AG20443 (cell line): ENCODE measurements at regions not wholly inside any gene's neighbourhood (a gene's known extent, or its start where the extent isn't known, plus 50 kb on each side); places are given as distances from the start of the nearest gene placed in this dataset.

Experiments used
- DNase-seq: peaks from one replicate; pipeline ENCODE4 v3.0.0; 2012; ENCODE audit warnings: low spot score, mixed read lengths

DNA sequence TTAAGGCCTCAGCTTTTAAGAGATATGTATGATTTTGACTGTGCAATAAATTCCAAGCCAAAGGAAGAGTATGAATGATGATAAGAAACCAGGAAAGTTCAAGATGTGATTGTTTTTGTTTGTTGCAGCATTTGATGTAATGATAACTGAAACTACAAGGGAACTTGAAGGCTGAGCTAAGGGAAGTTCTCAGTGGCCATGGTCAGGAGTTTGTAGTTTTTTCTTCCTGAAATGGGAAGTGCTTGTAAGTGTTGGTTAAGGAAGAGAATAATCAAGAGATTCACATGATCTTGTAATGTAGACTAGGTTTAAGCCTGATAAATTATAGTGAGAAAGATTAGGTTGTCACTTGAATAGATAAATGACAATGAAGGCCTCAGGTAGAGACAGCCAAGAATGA is 53.4 kb downstream of the PTCHD4 start:
- DNase-seq: no peak

DNA sequence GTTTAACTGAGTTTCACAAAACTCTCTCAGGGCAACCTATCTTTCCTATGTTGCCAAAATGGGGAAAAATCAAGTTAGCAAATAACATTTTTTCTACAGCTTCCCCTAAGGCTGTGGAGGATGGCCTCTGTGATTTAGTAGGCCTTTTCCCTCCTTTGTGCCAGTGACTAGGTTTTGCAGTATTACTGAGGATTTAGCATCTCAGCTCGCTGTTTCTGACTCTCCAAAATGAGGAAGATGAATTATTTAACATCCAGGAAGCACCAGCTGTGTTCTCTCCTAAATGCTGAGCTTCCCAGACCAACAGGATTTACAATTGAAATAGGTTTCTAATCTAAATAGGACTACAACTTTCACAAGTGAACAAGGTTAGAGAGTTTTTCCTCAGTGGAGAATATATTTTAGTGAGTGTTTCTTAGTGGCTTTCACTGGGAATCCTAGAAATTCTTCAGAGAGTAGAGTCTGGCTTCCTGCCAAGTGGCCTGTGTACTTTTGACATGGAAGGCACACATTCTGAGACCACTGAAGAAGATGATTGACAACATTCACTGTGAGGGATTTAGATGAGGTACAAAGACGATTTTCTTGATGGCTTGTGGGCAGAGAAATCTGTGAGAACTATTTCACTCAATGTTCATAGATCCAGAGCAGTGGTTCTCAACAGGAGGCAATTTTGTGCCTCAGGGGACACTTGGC is 62.4 kb downstream of the PTCHD4 start:
- no peak for DNase-seq

DNA sequence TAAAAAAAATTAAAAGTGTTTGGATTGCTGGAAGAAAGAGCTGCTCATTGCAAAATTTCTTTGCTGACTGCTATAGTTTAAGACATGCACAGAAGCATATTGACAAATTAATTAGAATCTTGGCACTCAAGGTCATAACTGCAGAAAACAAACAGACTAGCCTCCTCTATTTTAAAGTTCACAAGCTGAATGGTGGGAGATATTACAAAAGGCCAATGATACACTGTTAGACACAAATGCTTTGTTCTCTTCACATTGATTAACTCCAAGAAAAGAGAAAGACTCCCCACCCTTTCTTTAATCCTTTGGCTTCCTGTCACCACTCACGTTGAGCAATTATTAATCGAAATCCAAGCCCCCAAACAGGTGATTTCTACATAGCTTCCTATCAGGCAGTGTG is 69.1 kb downstream of the PTCHD4 start:
- DNase-seq: no peak

DNA sequence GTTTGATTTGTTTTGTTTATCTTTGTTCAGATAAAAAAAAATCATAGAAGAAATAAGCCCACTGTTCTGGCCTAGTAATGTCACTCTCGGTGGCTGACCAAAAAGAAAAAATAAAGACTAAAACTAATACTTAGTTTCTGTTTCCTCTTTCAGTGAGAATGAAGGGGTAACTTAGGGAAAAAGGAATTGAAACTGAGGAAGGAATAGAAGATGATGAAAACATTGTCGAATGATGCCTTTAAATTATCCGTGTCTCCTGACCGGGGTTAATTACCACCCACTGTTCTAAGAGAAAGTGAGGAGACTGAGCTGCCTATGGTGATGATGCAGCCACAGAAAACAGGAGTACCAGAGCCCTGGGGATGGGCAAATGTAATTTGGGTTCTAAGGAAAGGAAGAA is 73.1 kb downstream of the PTCHD4 start:
- DNase-seq: no peak

DNA sequence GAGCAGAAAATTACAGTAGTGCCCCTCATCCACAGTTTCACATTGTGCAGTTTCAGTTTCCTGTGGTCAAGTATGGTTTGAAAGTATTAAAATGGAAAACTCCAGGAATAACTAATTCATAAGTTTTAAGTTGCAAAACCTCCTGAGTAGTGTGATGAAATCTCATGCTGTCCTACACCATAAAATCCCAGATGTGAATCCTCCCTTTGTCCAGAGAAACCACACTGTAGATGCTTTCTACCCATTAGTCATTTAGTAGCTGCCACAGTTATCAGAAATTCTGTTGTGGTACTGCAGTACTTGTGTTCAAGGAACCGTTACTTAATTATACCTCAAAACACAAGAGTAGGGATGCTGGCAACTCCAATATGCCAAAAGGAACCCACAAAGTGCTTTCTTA is 74.7 kb downstream of the PTCHD4 start:
- DNase-seq: no peak

DNA sequence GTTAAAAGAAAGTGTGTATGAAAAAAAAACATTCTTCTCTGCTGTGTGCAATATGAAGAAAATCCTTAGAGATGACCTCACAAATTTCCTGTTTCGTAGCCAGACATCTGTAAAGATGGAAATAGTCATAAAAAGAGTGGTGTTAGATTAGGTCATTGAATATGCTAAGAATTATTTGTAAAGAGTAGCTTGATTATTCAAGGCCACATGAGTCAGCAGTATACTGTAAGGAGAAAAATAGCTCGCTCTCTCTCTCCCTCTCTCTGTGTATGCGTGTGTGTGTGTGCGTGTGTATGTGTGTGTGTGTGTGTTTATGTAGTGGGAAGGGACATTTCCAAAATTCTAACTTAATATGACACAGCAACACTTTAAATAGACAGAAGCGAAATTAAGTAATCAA is 78.8 kb downstream of the PTCHD4 start:
- peak; percentile 10 for DNase-seq

DNA sequence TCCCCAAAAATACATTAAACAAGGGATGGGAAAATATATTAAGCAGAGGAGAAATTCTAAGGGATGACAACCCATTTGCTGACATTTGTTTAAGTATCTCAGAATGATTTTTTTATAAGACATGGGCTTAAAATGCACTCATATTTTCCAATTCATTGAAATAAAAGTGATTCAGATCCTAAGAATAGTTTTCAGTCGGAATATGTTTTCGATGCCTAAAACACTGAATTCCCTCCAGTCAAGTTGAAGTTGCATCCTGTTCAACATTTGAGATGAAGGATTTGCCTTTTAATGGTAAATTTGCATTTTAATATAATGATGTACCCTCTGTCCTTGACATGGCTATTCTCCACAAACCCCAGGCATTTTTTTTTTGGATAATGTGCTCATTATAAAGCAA is 79.3 kb downstream of the PTCHD4 start:
- DNase-seq: no peak

DNA sequence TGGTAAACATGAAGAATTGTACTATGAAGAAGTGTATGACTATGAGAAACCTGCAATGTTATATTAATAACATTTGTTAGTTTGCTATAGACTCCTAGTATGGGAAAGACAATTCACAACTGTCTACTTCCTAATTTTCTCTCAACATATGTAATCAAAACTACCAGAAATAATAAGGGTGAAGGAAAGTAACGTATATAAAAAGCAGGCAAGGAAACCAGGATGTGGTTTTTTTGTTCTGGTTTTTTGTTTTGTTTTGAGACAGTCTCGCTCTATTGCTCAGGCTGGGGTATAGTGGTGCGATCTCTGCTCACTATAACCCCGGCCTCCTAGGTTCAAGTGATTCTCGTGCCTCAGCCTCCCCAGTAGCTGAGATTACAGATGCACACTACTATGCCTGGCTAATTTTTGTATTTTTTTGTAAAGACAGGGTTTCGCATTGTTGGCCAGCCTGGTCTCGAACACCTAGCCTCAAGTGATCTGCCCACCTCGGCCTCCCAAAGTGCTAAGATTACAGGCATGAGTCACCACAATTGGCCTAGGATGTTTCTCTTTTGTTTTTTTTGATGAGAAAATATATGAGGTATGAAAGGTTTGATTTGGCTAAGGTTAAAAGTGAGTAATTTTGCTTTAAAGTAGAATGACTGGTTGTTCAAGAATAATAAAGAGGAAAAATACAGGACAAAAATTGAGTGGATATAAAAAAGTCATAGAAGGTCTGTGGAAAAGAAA is 83.1 kb downstream of the PTCHD4 start:
- DNase-seq: no peak

DNA sequence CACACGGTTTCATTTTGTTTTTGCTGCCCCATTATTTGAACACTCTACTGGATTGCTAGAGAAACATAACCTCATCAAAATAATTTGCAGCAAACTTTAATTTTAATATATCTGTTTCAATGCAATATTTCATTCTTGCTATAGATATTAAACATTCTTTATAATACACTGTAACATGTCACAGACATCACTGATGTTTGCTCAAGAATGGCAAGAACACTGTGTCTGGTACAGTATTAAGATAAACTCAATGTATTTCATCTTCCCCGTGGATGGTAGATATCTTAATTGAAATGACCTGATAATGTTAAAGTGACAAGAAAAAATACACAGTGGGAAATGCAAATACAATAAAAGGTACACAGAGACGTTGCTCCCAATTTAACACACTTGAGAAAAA is 86.0 kb downstream of the PTCHD4 start:
- no peak for DNase-seq

DNA sequence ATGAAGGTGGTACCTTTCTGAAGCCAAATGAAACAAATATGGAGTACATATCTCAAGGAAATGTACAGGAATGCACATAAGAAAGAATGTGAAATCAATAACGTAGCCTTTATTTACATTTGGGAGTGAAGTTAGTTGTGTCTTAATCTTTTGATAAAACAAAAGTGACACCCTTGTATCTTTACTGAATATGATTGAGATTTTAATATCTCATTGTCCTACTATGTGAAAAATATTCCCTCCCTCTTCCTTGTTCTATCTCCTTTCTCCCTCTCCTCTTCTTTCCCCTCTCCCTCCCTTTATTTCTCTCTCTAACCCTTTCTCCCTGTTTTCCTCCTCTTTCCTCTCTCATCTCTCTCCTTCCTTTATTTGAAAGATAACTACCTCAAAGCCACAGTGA is 89.1 kb downstream of the PTCHD4 start:
- DNase-seq: no peak

DNA sequence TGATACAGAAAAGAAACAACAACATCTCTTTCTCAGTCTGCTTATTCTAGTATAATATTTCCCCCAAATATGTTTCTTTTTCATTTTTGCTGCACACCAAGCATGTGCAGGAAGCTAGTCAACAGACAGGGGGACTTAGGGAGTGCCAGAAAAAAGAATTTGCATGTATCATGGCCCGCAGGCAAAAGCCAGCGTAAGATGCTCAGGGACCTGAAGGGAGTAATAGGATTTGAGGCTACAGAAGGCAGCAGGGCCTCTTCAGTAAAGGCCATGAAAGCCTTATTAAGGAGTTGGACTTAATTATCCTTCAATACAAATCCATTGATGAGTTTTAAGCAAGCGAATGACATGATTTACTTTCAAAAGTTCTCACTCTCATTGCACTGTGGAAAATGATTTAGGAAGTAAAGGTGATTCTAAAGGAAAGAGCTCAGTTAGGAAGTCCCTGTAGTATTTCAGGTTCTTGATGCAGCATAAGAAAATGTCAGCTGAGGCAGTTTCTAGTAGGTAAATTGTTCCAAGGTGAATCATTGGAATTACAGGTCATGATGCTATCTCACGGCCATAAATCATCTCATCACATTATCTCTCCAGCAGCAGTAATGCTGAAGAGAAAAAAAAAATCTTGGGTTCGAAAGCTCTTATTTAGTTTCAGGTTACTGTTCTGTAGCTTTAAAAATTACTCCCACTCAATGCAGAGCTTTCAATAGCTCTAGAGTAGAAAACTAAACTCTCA is 94.8 kb downstream of the PTCHD4 start:
- no peak for DNase-seq

DNA sequence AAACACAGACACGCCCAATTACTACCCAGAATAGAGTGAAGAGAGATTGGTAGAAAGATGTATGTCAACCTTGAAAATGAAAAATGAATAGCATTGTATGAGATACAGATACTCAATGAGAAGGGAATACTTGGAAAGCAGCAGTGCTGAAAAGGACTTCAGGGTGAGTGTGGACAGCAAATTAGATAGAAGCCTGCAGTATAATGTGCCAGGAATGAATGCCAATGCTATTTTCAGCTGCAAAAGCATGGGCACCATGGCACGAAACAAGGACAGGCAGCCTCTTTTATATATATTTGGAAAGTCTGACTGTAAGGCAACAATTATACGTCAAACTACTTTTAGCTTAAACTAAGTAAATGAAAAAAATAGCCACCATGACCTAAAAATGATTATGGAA is 118.2 kb downstream of the PTCHD4 start:
- DNase-seq: no peak

DNA sequence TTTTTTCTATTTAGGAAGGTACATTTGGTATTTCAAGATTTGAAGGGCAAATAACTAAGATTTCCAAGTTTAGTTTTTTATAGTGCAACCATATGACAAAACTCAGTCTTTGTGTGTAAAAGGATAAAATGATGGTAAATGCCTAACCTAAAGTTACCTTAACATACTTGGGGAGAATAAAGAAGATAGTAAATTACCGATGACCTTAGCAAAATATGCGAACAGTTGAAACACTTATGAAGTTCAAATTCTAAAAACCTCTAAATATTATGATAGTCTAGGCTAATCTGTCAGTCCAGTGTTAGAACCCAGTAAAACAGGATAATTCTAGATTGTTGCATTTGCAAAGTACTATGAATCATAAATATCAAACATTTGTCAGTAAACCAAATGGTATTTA is 127.5 kb downstream of the PTCHD4 start:
- DNase-seq: no peak

DNA sequence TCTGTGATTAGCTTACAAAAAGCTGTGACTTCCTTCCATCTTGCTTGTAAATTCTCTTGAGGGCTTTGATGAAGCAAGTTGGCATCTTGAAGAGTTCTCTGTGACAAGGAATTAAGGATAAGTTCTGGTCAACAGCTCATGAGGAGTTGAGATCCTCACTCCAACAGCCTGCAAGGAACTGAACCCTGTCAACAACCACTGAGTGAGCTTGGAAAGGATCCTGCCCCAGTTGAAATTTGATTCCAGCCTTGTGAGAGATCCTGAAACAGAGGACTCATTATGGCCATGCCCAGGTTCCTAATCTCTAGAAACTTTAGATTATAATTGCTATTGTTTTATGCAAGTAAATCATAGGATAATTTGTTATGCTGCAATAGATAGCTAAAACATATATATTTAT is 133.7 kb downstream of the PTCHD4 start:
- DNase-seq: no peak

DNA sequence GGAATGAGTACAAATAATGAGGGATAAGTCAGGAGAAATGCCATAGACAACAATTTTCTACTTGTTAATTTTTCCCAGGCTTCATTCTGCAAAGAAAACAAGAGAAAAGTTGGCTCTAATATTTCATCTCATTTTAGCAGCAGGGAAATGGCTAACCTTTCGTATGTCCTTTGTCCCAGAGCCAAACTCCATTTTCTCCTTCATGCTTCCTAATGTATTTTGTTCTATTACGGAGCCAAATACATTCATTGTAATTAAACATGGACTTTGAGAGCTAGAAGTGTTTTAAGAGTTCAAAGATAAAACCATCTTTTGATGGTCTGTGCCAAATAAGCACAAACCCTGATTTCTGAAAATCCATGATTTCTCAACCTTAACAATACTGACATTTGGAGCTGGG is 136.9 kb downstream of the PTCHD4 start:
- no peak for DNase-seq

DNA sequence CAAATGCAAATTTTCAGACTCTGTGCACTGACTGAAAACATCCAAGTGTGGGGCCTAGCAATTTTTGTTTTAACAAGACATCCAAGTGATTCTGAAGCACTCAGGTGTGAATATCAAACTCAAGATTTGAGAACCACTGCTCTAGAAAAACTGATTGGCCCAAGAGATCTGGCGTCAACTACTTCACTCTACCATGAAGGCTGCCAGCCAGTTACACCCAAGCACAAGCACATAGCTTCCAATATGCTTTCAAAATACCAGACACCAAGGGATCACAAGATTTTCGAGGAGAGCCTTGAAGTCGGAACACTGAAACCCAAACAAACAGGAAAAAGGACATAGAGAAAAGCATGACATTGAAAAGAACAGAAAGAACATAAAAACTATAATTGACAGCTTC is 140.2 kb downstream of the PTCHD4 start:
- DNase-seq: no peak

DNA sequence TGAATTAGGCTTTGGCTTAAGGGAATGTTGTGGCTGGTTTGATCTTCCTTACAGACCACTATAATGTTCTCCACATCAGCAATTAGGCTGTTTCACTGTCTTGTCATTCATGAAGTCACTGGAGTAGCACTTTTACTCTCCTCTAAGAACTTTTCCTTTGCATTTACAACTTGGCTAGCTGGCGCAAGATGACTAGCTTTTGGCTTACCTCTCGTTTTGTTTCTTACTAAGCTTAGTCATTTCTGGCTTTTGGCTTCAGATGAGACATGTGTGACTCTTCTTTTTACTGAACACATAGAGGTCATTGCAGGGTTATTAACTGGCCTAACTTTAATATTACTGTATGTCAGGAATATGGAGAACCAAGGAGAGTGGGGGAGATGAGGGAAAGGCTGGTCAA is 143.2 kb downstream of the PTCHD4 start:
- DNase-seq: no peak

DNA sequence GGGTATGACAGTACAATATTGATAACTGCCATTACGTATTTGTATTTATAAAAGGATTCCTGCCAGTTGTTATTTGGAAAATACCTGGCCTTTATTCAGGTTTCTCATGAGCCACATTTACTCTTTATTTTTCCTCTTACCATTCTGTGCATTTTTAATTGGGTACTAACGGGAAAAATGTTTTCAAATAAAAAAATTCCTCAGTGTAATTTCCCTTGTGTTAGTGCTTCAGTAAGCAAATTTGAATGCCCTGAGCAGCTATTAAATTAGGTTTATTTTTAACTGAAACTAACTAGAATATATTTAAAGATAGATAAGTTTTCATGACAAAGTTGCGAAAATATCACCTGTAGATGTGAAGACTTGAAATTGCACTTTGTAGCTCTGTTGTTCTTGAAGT is 146.0 kb downstream of the PTCHD4 start:
- no peak for DNase-seq

DNA sequence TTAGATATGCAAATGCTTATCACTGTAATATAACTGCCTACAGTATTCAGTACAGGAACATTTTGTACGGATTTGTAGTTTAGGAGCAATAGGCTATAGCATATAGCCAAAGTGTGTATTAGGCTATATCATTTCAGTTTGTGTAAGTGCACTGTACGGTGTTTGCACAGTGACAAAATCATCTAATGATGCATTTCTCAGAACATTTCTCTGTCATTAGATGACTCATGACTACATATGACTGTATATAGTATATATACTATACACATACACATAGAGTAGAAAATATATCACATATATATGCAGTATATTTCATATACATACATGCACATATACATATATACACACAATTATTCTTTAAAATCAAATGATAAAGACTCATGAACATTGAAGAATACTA is 158.4 kb downstream of the PTCHD4 start:
- DNase-seq: no peak

DNA sequence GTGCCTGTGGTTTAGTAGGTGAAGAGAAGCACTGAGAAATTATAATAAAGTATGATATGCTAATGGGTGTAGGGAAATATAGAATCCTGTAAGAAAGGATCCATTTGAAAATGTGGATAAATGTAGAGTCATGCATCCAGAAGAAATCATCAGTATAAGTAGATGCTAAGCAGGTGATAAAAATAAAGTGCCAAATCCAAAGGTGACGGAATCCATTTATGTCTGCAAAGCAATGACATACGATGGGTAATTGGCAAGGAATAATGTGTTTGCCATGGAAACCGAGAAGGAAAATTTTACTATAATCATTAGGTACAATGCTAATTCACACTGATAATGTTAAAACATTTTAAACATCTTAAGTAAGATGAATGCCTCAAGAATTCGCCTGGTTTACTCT is 163.0 kb downstream of the OPN5 start:
- no peak for DNase-seq

DNA sequence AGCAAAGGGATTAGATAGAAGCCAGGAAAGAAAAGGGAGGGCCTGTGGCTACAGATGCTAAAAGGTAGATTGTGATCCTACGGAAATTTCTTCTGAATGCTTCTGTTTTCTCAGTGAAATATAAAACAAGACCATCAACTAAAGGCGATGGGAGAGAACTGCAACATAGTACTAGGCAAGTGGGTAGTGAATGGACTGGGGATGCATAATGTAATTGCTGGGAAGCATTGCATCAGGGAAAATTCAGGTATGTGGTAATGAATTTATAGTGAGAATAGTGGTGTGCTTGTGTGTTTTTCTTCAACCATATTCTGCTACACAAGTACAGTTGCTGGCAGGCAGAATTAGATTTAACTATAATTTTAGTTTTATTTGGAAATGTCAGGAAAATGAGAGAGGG is 156.6 kb downstream of the OPN5 start:
- no peak for DNase-seq

DNA sequence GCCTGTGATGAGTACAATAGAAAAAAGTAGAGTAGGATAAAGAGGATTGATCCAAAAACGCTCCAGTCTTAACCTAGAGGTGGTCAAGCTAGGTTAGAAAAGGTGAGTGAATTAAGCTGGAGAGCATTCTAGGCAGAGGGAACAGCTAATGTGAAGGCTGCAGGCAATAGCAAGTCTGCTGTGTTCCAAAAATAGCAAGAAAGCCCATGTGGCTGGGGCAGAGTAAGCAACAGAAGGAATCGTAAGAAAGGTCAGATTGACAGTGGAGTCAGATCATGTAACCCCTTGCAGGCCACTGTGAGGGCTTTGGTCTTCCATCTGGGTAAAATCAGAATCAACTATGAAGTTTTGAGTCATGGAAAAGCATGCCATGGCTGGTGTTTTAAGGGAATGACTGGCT is 155.0 kb downstream of the OPN5 start:
- DNase-seq: no peak

DNA sequence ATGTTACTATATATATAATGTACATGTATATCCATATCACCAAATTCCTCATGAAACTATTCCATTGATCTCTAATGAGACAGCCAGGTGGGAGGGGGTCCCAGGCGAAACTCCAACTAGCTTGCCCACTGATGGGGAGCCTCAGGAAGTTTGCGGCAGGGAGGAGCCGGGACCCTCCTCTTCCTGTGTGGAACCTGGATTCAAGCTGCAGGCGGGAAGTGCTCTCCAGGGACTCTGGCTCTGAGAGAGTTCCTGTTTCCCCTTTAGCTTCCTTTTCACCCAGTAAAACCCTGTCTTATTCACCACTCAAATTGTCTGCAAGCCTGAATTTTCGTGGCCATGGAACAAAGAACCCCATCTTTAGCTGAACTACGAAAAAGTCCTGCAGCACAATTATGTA is 152.2 kb downstream of the OPN5 start:
- DNase-seq: no peak
